Urinary bladder (tissue), 3 donors: ENCODE measurements at regions not wholly inside any gene's neighbourhood (a gene's known extent, or its start where the extent isn't known, plus 50 kb on each side); places are given as distances from the start of the nearest gene placed in this dataset.

Experiments used
- DNase-seq: peaks from one replicate; pipeline ENCODE4 v3.0.0-alpha.2; 2015; ENCODE audit errors: extremely low spot score
- H3K27ac ChIP-seq: one replicate; pipeline ENCODE4 v1.5.1; 2013; ENCODE audit warnings: low read depth, mild to moderate bottlenecking, moderate library complexity
- H3K36me3 ChIP-seq: one replicate; pipeline ENCODE4 v1.6.1; 2013; ENCODE audit warnings: mild to moderate bottlenecking, moderate library complexity; ENCODE audit not compliant: insufficient read depth
- H3K4me1 ChIP-seq: one replicate; pipeline ENCODE4 v1.6.1; 2013; ENCODE audit warnings: mild to moderate bottlenecking, moderate library complexity; ENCODE audit not compliant: insufficient read depth
- H3K4me3 ChIP-seq: one replicate; pipeline ENCODE4 v1.5.1; 2013; ENCODE audit warnings: low read depth, low read length
- WGBS: extraction: QIAGEN DNeasy Blood & Tissue Kit; methylation state at CpG from one replicate; pipeline ENCODE4 v1.1.7; 2013; 5-methylcytosine and 5-hydroxymethylcytosine counted together
- donor health status: healthy with polysubstance abuse.
- donor health status: healthy.

- Histone ChIP-seq H3K4me1 (no peaks in the 10 kb centered on the region), H3K36me3 (no peaks in the 10 kb centered on the region), H3K27ac (no peak overlapping the region), H3K4me3 (no peak overlapping the region)
- WGBS = 95% methylated on average over 3 of the region's 3 CpGs
- DNase-seq = no peak
Measured at GRCh38 chr20:18995455-18995854, 181.9 kb downstream of the SCP2D1 start.

DNA sequence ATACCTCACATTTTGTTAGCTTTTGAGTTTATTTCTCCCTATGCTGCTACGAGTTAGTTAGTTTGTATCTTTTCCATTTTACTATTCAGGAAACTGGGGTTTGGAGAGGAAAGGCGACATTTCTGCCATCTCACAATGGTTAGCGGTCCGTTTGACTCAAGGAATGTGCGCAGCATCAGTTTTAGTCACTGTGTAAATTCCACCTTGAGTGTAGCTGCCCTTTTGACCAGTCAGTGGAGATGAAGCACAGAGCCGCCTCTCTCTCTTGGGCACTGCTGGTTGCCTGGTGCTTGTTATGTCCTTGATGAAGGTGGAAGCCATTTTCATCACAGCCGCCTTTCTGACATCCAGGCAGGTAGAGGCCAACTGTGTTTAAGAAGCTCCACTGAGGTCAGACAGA, 185.5 kb downstream of the SCP2D1 start:
- WGBS = 96% methylated on average over 7 of the region's 7 CpGs
- Histone ChIP-seq H3K4me3 (no peak overlapping the region), H3K4me1 (no peaks in the 10 kb centered on the region), H3K36me3 (no peaks in the 10 kb centered on the region), H3K27ac (no peak overlapping the region)
- DNase-seq = no peak

DNA sequence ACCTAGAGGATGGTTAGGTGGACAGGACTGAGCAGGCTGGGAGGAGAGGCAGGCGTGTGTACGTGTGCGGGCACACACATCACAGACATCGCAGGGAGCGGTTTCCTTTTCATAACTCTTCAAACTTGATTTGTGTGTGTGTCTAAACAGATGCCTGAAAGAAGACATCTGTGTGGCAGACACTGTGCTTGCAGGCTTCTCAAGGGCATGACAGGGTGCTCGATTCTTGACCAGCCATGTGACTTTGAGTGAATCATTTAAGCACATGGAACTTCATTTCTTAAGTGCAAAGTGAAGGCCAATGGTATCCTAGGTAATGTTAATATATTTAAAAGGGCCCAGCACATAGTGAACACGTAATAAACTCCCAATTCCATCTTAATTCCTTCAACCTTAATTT, 186.5 kb downstream of the SCP2D1 start:
- no peaks in the 10 kb centered on the region for H3K36me3 ChIP-seq
- H3K27ac ChIP-seq = no peak overlapping the region
- no peak for DNase-seq
- WGBS = 84% methylated on average over 7 of the region's 7 CpGs
- no peaks in the 10 kb centered on the region for H3K4me1 ChIP-seq
- no peak overlapping the region for H3K4me3 ChIP-seq

DNA sequence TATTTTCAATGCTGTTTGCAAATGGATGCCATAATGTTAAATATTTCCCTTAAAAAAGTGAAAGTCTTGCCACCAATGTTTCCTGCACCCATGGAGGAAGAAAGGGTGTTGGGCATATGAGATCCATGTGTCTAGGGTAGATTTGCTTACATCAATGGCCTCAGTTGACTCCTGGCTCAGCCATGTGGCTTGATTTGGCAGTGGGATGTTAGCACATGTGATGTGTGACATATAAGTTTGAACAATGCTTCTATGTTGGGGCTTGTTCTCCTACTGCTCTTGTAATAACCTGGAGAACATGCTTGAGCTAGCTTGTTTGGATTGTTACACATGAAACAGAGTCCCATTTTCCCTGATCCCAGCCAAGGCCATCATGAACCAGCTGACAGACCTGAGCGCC, 187.6 kb downstream of the SCP2D1 start:
- H3K4me1 ChIP-seq = no peaks in the 10 kb centered on the region
- no peaks in the 10 kb centered on the region for H3K36me3 ChIP-seq
- WGBS = 95% methylated on average over 1 of the region's 1 CpG
- no peak overlapping the region for H3K4me3 ChIP-seq
- H3K27ac ChIP-seq = no peak overlapping the region
- no peak for DNase-seq

GRCh38 chr20:19003366-19004336, 190.1 kb downstream of the SCP2D1 start:
- Histone ChIP-seq H3K4me3 (no peak overlapping the region), H3K4me1 (no peaks in the 10 kb centered on the region), H3K36me3 (no peaks in the 10 kb centered on the region), H3K27ac (no peak overlapping the region)
- DNase-seq = no peak
- WGBS = 77% methylated on average over 5 of the region's 5 CpGs

DNA sequence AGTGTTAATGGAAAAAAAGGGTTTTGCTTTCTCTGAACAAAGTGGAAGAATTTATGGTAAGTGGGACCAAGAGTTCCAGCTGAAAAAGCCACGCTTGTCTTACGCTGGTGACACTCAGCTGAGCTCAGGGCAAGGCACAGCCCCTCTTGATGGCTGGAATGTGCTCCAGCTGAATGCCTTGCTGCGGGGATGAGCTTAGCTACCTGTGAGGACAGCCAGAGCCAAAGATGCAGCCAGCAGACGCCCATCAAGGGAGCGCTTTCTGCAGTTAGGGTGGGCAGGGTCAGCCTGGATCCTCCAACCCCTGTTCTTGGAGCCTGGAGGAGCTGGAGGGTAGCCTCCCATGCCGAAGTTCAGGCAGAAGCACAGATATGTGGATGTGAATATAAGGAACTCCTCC, 191.4 kb downstream of the SCP2D1 start:
- Histone ChIP-seq H3K36me3 (no peaks in the 10 kb centered on the region), H3K4me3 (no peak overlapping the region), H3K4me1 (no peaks in the 10 kb centered on the region), H3K27ac (no peak overlapping the region)
- 86% methylated on average over 6 of the region's 6 CpGs for WGBS
- DNase-seq = no peak

DNA sequence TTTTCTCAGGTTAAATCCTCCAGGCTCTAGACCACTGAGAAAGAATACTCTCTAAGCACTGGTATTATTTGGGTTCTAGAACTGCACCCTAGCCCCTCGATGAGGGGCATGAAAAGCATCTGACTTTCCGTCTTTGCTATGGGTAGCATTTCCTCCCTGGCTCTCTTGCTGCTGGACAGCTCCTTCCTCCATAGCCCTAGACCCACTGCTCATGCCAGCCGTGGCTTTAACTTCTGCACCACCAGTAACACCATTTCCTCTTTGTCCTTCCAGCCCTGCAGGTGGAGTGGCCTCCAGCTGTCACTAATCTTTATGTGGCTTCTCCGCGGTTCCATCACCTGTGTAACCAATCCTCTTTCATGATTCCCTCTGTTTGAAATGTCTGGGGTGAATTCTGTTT, 194.9 kb downstream of the SCP2D1 start:
- H3K4me1 ChIP-seq = peaks cover 1% of the 10 kb centered on the region
- H3K4me3 ChIP-seq = no peak overlapping the region
- no peak for DNase-seq
- WGBS = 61% methylated on average over 5 of the region's 5 CpGs
- no peaks in the 10 kb centered on the region for H3K36me3 ChIP-seq
- no peak overlapping the region for H3K27ac ChIP-seq

DNA sequence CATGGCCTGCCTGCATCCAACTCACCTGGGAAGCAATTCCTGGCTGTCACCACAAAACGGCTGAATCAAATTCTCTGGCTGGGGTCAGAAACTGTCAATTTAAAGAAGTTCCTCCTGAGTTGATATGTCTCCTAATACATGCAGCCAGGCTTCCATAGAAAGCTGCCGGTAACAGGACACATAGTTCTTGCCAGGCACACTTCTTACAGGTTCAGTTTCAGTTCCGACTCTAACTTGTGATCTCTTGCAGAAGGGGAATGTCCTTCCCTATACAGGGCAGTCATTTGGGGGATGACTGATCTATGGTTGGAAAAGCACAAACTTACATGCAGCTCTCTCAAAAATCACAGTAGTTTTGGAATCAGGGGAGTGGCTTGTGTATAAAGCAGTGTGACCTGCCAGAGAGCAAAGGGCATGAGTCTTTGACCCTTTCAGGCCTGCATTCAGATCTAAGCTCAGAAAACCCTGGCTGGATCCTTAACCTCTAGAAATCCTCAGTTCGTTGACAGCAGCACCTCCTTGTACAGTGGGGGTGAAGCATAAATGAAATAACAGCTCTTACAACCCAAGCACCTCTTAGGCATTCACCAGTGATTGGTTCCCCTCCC, 195.6 kb downstream of the SCP2D1 start:
- Histone ChIP-seq H3K4me1 (peaks cover 1% of the 10 kb centered on the region), H3K4me3 (no peak overlapping the region), H3K27ac (no peak overlapping the region), H3K36me3 (no peaks in the 10 kb centered on the region)
- 83% methylated on average over 4 of the region's 4 CpGs for WGBS
- no peak for DNase-seq

- Histone ChIP-seq H3K4me3 (no peak overlapping the region), H3K36me3 (no peaks in the 10 kb centered on the region), H3K27ac (no peak overlapping the region), H3K4me1 (peaks cover 1% of the 10 kb centered on the region)
- DNase-seq = no peak
- WGBS = 43% methylated on average over 7 of the region's 7 CpGs
Measured at GRCh38 chr20:19012676-19013075, 199.1 kb downstream of the SCP2D1 start.

- H3K4me3 ChIP-seq = no peak overlapping the region
- peaks cover 1% of the 10 kb centered on the region for H3K4me1 ChIP-seq
- DNase-seq = no peak
- 89% methylated on average over 2 of the region's 2 CpGs for WGBS
- no peaks in the 10 kb centered on the region for H3K36me3 ChIP-seq
- H3K27ac ChIP-seq = no peak overlapping the region
Measured at GRCh38 chr20:19013907-19014306, 198.5 kb upstream of the SLC24A3 start.

DNA sequence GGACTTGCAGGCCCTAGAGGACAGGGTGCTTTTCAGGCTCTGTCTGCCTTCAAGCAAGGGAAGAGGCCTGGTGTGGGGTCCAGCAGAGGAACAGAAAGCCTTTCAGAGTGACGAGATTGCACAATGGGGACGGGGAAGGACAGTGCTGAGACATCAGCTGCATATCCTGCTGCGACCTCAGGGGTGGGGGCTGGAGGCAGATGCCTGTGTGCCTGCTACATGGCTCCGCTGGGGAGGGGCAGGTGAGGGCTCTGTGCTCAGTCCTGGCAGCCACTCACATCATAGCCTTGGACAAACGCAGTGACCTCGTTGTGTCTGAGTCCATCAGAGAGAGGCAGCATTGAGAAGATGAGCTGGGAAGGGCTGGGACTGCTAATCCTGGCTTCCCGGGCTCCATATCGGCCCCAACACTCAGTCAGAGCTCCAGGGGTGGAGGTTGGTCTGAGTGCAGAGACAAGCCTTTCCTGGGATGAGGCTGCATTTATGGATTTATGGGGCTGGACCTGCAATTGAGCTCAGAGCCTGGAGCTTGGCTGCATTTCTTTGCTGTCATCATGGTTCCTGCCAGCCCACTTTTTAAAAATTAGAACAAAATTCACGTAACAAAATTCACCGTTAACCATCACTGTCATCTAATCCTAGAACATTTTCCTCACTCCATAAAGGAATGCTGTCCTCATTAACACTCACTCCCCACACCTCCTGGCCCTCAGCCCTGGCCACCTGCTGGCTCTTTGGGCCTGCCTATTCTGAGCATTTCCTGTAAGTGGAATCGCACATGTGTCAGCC, 196.9 kb upstream of the SLC24A3 start:
- no peak for DNase-seq
- H3K4me1 ChIP-seq = peaks cover 1% of the 10 kb centered on the region

GRCh38 chr20:19016140-19016497, 196.3 kb upstream of the SLC24A3 start:
- no peak overlapping the region for H3K4me3 ChIP-seq
- no peak for DNase-seq
- 92% methylated on average over 7 of the region's 7 CpGs for WGBS
- peaks cover 1% of the 10 kb centered on the region for H3K4me1 ChIP-seq
- H3K36me3 ChIP-seq = no peaks in the 10 kb centered on the region
- H3K27ac ChIP-seq = no peak overlapping the region

More for the DNA sequence above, 196.9 kb upstream of the SLC24A3 start:
- H3K27ac ChIP-seq = no peak overlapping the region
- WGBS = 48% methylated on average over 11 of the region's 11 CpGs
- no peak overlapping the region for H3K4me3 ChIP-seq
- H3K36me3 ChIP-seq = no peaks in the 10 kb centered on the region

- H3K4me3 ChIP-seq = no peak overlapping the region
- no peak for DNase-seq
- no peak overlapping the region for H3K27ac ChIP-seq
- peaks cover 1% of the 10 kb centered on the region for H3K4me1 ChIP-seq
- 93% methylated on average over 11 of the region's 11 CpGs for WGBS
- H3K36me3 ChIP-seq = no peaks in the 10 kb centered on the region
Measured at GRCh38 chr20:19017104-19017690, 195.2 kb upstream of the SLC24A3 start.
